Right lobe of liver (tissue), 6 donors: ENCODE measurements at regions not wholly inside any gene's neighbourhood (a gene's known extent, or its start where the extent isn't known, plus 50 kb on each side); places are given as distances from the start of the nearest gene placed in this dataset.

Experiments used
- ATAC-seq, 4 donors: fragments of 200-7000 bp; cut with Tn5 transposase; one replicate each; pipeline ENCODE4 v1.9.1; 2020; ENCODE audit warnings: mild to moderate bottlenecking in 4 of 4, moderate library complexity in 4 of 4
- DNase-seq, 3 donors: peaks; one replicate each; pipeline ENCODE4 v3.0.0-alpha.2; 2020
- H3K27ac ChIP-seq, 3 donors: fragments of 200-600 bp; one replicate each; pipeline ENCODE4 v1.8.0; 2022
- H3K27me3 ChIP-seq, 2 donors: fragments of 200-600 bp; one replicate each; pipeline ENCODE4 v1.8.0; 2022
- H3K36me3 ChIP-seq, 4 donors: fragments of 200-600 bp; sonication (generic) in 1 of 4; one replicate each; pipeline versions ENCODE4 v1.5.1 to v1.8.0; 2017 to 2022; ENCODE audit warnings: control low read depth in 1 of 4
- H3K4me1 ChIP-seq, 4 donors: fragments of 200-600 bp; sonication (generic) in 1 of 4; one replicate each; pipeline versions ENCODE4 v1.5.1 to v1.8.0; 2017 to 2022; ENCODE audit warnings: control low read depth in 1 of 4
- H3K4me3 ChIP-seq, 3 donors: fragments of 200-600 bp; one replicate each; pipeline ENCODE4 v1.8.0; 2022
- H3K9me3 ChIP-seq, 4 donors: fragments of 200-600 bp; sonication (generic) in 1 of 4; one replicate each; pipeline versions ENCODE4 v1.5.1 to v1.8.0; 2017 to 2022; ENCODE audit warnings: control low read depth in 1 of 4
- CTCF ChIP-seq, 4 donors: fragments of 200-600 bp in 3 of 4; fragments of 450-650 bp in 1 of 4; IDR thresholded peaks; one replicate each; pipeline versions ENCODE4 v1.5.1 to v1.8.0; 2016 to 2022; ENCODE audit warnings: antibody characterized with exemption in 4 of 4, mild to moderate bottlenecking in 2 of 4
- POLR2A ChIP-seq: fragments of 450-650 bp; IDR thresholded peaks from one replicate; pipeline ENCODE4 v1.6.1; 2017; ENCODE audit warnings: antibody characterized with exemption, mild to moderate bottlenecking
- WGBS: methylation state at CpG from one replicate; pipeline ENCODE4 v1.1.6; 2018; ENCODE audit warnings: low coverage, low lambda C conversion rate; ENCODE audit not compliant: insufficient coverage; ENCODE audit errors: missing lambda C conversion rate; 5-methylcytosine and 5-hydroxymethylcytosine counted together
- intact Hi-C, 2 donors: fragments of 100-400 bp; cut with DNase I; formaldehyde crosslinking; loops; one replicate each; pipeline versions ENCODE4 v1.11.2 to v1.14.1; 2022
- donor health status: DM: no; HTN: yes; CAD: no.
- donor health status: DM: no; HTN: no; CAD: no.
- donor health status: DM: no; HTN: no; CAD: no.
- donor health status: DM: no; HTN: yes; CAD: no.
- donor health status: DM: no; HTN: yes; CAD: no.

- DNase-seq = no peak
- Histone ChIP-seq H3K4me3 (no peak overlapping the region), H3K27ac (no peak overlapping the region), H3K4me1 (no peaks in the 10 kb centered on the region), H3K36me3 (no peaks in the 10 kb centered on the region), H3K27me3 (no peaks in the 10 kb centered on the region), H3K9me3 (no peaks in the 10 kb centered on the region)
- ATAC-seq = no peak
- TF ChIP-seq CTCF (IDR thresholded peaks at IDR 0.05) (no peak), POLR2A (no peak)
- intact Hi-C loops = no loop called here
Observed at GRCh38 chr13:70896136-70896535, 787.9 kb upstream of the KLHL1 start.

GRCh38 chr13:70895599-70895998 lies 787.3 kb upstream of the KLHL1 start:
- Histone ChIP-seq H3K9me3 (no peaks in the 10 kb centered on the region), H3K4me1 (no peaks in the 10 kb centered on the region), H3K4me3 (no peak overlapping the region), H3K27ac (no peak overlapping the region), H3K36me3 (no peaks in the 10 kb centered on the region), H3K27me3 (no peaks in the 10 kb centered on the region)
- 63% methylated on average over 3 of the region's 3 CpGs for WGBS
- intact Hi-C loops = no loop called here
- DNase-seq = no peak
- no peak for TF ChIP-seq CTCF (IDR thresholded peaks at IDR 0.05)
- TF ChIP-seq POLR2A = no peak
- ATAC-seq = no peak

DNA sequence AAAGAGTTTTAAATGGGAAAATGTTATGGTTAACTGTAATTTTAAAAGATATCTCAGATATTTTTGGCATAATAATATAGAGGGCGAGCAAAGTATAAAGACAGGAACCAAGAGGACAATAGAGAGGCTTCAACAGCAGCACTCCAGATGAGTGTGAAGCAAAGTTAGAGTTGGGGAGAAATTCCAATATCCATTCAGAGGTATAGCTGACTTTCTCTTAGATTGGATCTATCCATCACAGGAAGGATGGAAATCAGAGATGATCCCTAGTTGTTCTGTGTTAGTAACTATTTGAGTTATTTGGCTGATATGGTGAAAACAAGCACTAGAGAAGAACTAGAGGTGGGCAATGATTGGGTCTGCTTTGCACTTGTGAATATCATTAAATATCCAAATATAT lies 786.0 kb upstream of the KLHL1 start:
- no peaks in the 10 kb centered on the region for H3K9me3 ChIP-seq
- intact Hi-C loops = no loop called here

DNA sequence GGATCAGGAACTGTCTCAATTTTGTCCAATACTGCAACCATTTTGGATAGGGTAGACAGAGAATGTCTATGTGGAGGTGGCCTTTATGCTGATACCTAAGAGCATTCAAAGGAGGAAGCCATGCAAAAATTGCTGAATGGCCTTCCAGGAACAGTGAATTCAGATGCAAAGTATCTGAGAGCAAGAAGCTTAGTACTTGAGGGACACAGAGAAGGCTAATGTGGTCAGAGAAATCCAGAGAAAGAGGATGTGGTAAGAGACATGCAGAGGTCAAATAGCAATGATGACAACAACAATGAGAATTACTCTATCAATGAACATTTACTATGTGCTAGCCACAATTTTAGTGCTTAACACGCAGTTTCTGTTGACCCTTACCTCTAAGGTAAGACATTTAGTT lies 785.6 kb upstream of the KLHL1 start:
- Histone ChIP-seq H3K4me3 (no peak overlapping the region), H3K27ac (no peak overlapping the region), H3K9me3 (no peaks in the 10 kb centered on the region), H3K36me3 (no peaks in the 10 kb centered on the region), H3K27me3 (no peaks in the 10 kb centered on the region), H3K4me1 (no peaks in the 10 kb centered on the region)
- intact Hi-C loops = no loop called here
- ATAC-seq (no peak), DNase-seq (no peak)
- WGBS = 71% methylated on average over 1 of the region's 1 CpG
- TF ChIP-seq CTCF (IDR thresholded peaks at IDR 0.05) (no peak), POLR2A (no peak)

More for the DNA sequence above, 786.0 kb upstream of the KLHL1 start:
- TF ChIP-seq POLR2A = no peak
- TF ChIP-seq CTCF (IDR thresholded peaks at IDR 0.05) = no peak
- Histone ChIP-seq H3K4me3 (no peak overlapping the region), H3K4me1 (no peaks in the 10 kb centered on the region), H3K36me3 (no peaks in the 10 kb centered on the region), H3K27ac (no peak overlapping the region), H3K27me3 (no peaks in the 10 kb centered on the region)
- WGBS = 69% methylated on average over 1 of the region's 1 CpG
- DNase-seq = no peak
- no peak for ATAC-seq

- Histone ChIP-seq H3K4me1 (no peaks in the 10 kb centered on the region), H3K4me3 (no peak overlapping the region), H3K27me3 (no peaks in the 10 kb centered on the region), H3K9me3 (no peaks in the 10 kb centered on the region), H3K27ac (no peak overlapping the region), H3K36me3 (no peaks in the 10 kb centered on the region)
- no peak for ATAC-seq
- intact Hi-C loops = no loop called here
- no peak for DNase-seq
- TF ChIP-seq POLR2A (no peak), CTCF (IDR thresholded peaks at IDR 0.05) (no peak)
Observed at GRCh38 chr13:70890289-70890688, 782.0 kb upstream of the KLHL1 start.
